GM23338 (cell line): ENCODE measurements at regions not wholly inside any gene's neighbourhood (a gene's known extent, or its start where the extent isn't known, plus 50 kb on each side); places are given as distances from the start of the nearest gene placed in this dataset.

Source experiments
- CTCF ChIP-seq, 2 experiments: fragments of 200-600 bp in 1 of 2; sonication (generic) in 1 of 2; conservative IDR thresholded peaks; 2 replicates each; pipeline versions ENCODE4 v1.5.1 to v1.6.1; 2016 to 2017; ENCODE audit warnings: antibody characterized with exemption in 2 of 2, low read depth in 2 of 2, mild to moderate bottlenecking in 2 of 2, moderate library complexity in 1 of 2
- EZH2 ChIP-seq: fragments of 200-600 bp; sonication (generic); IDR thresholded peaks from one replicate; pipeline ENCODE4 v1.8.0; 2017; ENCODE audit warnings: antibody characterized with exemption, mild to moderate bottlenecking, low read depth; ENCODE audit not compliant: unreplicated experiment
- JUNB ChIP-seq: IDR thresholded peaks from one replicate; pipeline ENCODE4 v1.6.1; 2016; ENCODE audit warnings: antibody characterized with exemption; ENCODE audit not compliant: unreplicated experiment
- ZNF331 ChIP-seq: fragments of 250-450 bp; sonication (Bioruptor Pico); IDR thresholded peaks from 2 replicates; pipeline ENCODE4 v1.5.0; 2020; ENCODE audit warnings: low read depth, mild to moderate bottlenecking, moderate library complexity

- TF ChIP-seq CTCF (conservative IDR thresholded peaks at IDR 0.05; ENCODE audit: low read depth in 2 of 2) (no peak), ZNF331 (CRISPR knock-in tag) (no peak), JUNB (no peak), EZH2 (no peak)
Observed at GRCh38 chr7:70867513-70867912, 264.4 kb upstream of the GALNT17 start.
